ENCODE measurements at regions not wholly inside any gene's neighbourhood (a gene's known extent, or its start where the extent isn't known, plus 50 kb on each side); places are given as distances from the start of the nearest gene placed in this dataset.

DNA sequence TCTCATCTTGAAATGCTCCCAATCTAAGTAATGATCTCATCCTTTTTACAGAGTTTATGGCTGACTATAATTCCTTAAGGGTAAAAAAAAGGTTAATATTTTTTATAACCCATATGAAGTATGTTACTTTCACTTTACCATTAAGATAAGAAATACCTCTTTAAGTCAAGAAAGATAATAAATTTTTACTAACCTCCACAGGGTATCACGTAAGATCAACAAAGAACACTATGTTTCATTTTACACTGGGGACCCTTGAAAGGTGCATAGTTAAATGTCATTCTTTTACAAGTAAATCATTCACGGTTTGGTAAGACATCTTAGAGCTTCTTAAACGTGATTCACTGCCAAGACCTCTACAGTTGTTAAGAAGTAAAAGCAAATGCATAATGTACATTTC is 472.7 kb upstream of the CDH9 start:
- TF ChIP-seq POLR2A (IDR thresholded peaks at IDR 0.05), result no peak
- TF ChIP-seq, protein P1, sequence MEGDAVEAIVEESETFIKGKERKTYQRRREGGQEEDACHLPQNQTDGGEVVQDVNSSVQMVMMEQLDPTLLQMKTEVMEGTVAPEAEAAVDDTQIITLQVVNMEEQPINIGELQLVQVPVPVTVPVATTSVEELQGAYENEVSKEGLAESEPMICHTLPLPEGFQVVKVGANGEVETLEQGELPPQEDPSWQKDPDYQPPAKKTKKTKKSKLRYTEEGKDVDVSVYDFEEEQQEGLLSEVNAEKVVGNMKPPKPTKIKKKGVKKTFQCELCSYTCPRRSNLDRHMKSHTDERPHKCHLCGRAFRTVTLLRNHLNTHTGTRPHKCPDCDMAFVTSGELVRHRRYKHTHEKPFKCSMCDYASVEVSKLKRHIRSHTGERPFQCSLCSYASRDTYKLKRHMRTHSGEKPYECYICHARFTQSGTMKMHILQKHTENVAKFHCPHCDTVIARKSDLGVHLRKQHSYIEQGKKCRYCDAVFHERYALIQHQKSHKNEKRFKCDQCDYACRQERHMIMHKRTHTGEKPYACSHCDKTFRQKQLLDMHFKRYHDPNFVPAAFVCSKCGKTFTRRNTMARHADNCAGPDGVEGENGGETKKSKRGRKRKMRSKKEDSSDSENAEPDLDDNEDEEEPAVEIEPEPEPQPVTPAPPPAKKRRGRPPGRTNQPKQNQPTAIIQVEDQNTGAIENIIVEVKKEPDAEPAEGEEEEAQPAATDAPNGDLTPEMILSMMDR (IDR thresholded peaks at IDR 0.05), result no peak
